PC-9 (cell line): ENCODE measurements at regions not wholly inside any gene's neighbourhood (a gene's known extent, or its start where the extent isn't known, plus 50 kb on each side); places are given as distances from the start of the nearest gene placed in this dataset.

ENCODE experiments used
- BruUV-seq: library from RNA; stranded (reverse); fragments of 400-500 nt; replicated peaks from 2 replicates; lab custom pipeline; 2021; lab: Mats Ljungman, UMichigan
- CTCF ChIA-PET: fragments of 300-600 bp; sonication (Branson Sonifier 250); formaldehyde crosslinking; loops from one replicate; lab custom pipeline; 2022; ENCODE audit warnings: antibody characterized with exemption; lab: Charles Lee
- POLR2A ChIA-PET: fragments of 300-600 bp; sonication (Branson Sonifier 250); formaldehyde crosslinking; loops from one replicate; lab custom pipeline; 2022; ENCODE audit warnings: antibody characterized with exemption; ENCODE audit not compliant: unreplicated experiment; lab: Charles Lee
- DNase-seq, 2 experiments: peaks; one replicate each; pipeline versions ENCODE4 v3.0.0 to v3.0.0-alpha.2; 2015 to 2022; ENCODE audit warnings: mixed read lengths in 1 of 2
- H2AFZ ChIP-seq: fragments of 200-600 bp; sonication (generic); 2 replicates; pipeline ENCODE4 v1.8.1; 2017; ENCODE audit warnings: antibody characterized with exemption
- H3F3A ChIP-seq: fragments of 200-600 bp; sonication (generic); 2 replicates; pipeline ENCODE4 v1.8.1; 2017; ENCODE audit warnings: antibody characterized with exemption, mild to moderate bottlenecking, low read depth; ENCODE audit not compliant: insufficient read depth
- H3K27ac ChIP-seq: fragments of 200-600 bp; sonication (generic); 2 replicates; pipeline ENCODE4 v1.6.1; 2016; ENCODE audit warnings: mixed run types
- H3K27me3 ChIP-seq: fragments of 200-600 bp; sonication (generic); 2 replicates; pipeline ENCODE4 v1.6.1; 2016; ENCODE audit warnings: low read depth, mixed run types; ENCODE audit not compliant: insufficient read depth
- H3K36me3 ChIP-seq: fragments of 200-600 bp; sonication (generic); 2 replicates; pipeline ENCODE4 v1.6.1; 2016; ENCODE audit warnings: low read depth, mixed run types
- H3K4me1 ChIP-seq: fragments of 200-600 bp; sonication (generic); replicated peaks from 2 replicates; pipeline ENCODE4 v1.6.1; 2016; ENCODE audit warnings: mixed run types; ENCODE audit not compliant: insufficient read depth
- H3K4me2 ChIP-seq: fragments of 200-600 bp; sonication (generic); 2 replicates; pipeline ENCODE4 v1.6.1; 2017; ENCODE audit warnings: mixed run types
- H3K4me3 ChIP-seq: fragments of 200-600 bp; sonication (generic); 2 replicates; pipeline ENCODE4 v1.6.1; 2016; ENCODE audit warnings: mixed run types
- H3K79me2 ChIP-seq: fragments of 200-600 bp; sonication (generic); 2 replicates; pipeline ENCODE4 v1.6.1; 2017; ENCODE audit warnings: low read depth, mixed run types
- H3K9me2 ChIP-seq: fragments of 200-600 bp; sonication (generic); 2 replicates; pipeline ENCODE4 v1.8.1; 2017; ENCODE audit warnings: mild to moderate bottlenecking; ENCODE audit not compliant: insufficient read depth
- H3K9me3 ChIP-seq: fragments of 200-600 bp; sonication (generic); 2 replicates; pipeline ENCODE4 v1.8.1; 2016; ENCODE audit warnings: low read depth; ENCODE audit not compliant: insufficient read depth
- H4K20me1 ChIP-seq: fragments of 200-600 bp; sonication (generic); 2 replicates; pipeline ENCODE4 v1.8.1; 2017; ENCODE audit not compliant: insufficient read depth
- CTCF ChIP-seq: fragments of 200-600 bp; sonication (generic); conservative IDR thresholded peaks from 2 replicates; pipeline ENCODE4 v1.6.1; 2017; ENCODE audit warnings: mixed run types, antibody characterized with exemption, mild to moderate bottlenecking, moderate library complexity
- EZH2 ChIP-seq: fragments of 200-600 bp; sonication (generic); IDR thresholded peaks from 2 replicates; pipeline ENCODE4 v1.8.0; 2017; ENCODE audit warnings: antibody characterized with exemption, low read depth
- intact Hi-C: fragments of 100-400 bp; cut with micrococcal nuclease; formaldehyde crosslinking; loops from one replicate; pipeline ENCODE4 v1.10.0; 2022; ENCODE audit not compliant: unreplicated experiment

- H3K9me3 ChIP-seq, result peaks cover 12% of the 10 kb centered on the region; the same call in 1 of the 2 replicates
- H3K27ac ChIP-seq, result no peak overlapping the region
- CTCF ChIA-PET, result no interaction called here
- H3K4me3 ChIP-seq, result no peak overlapping the region
- intact Hi-C loops, result no loop called here
- DNase-seq, result no peak
- POLR2A ChIA-PET, result no interaction called here
- H3K27me3 ChIP-seq, result no peaks in the 10 kb centered on the region
- no peak for TF ChIP-seq EZH2
- TF ChIP-seq CTCF, result no peak
- no peaks in the 10 kb centered on the region for H4K20me1 ChIP-seq
- H3K79me2 ChIP-seq, result no peaks in the 10 kb centered on the region
- H3K4me2 ChIP-seq, result no peak overlapping the region
- H3K4me1 ChIP-seq, result peaks cover 15% of the 10 kb centered on the region
- H3K9me2 ChIP-seq, result no peaks in the 10 kb centered on the region
- no peaks in the 10 kb centered on the region for H3K36me3 ChIP-seq
- H3F3A ChIP-seq, result peaks cover 8% of the 10 kb centered on the region; the same call in 1 of the 2 replicates
- BruUV-seq, result no TSS peak
- H2AFZ ChIP-seq, result no peak overlapping the region
Measured at GRCh38 chr12:89892436-89892835, 183.8 kb upstream of the ATP2B1 start.

GRCh38 chr12:89891933-89892332 is 183.3 kb upstream of the ATP2B1 start:
- Histone ChIP-seq H3K4me2 (no peak overlapping the region), H3K9me2 (no peaks in the 10 kb centered on the region), H3K27ac (no peak overlapping the region), H3K27me3 (no peaks in the 10 kb centered on the region), H4K20me1 (no peaks in the 10 kb centered on the region), H2AFZ (no peak overlapping the region), H3K36me3 (no peaks in the 10 kb centered on the region), H3K4me3 (no peak overlapping the region), H3K4me1 (peaks cover 15% of the 10 kb centered on the region), H3K9me3 (0 out of 2 replicates have a peak, but pooled peaks cover 11% of the 10 kb centered on the region), H3K79me2 (no peaks in the 10 kb centered on the region), H3F3A (peaks cover 8% of the 10 kb centered on the region; the same call in 1 of the 2 replicates)
- CTCF ChIA-PET, result no interaction called here
- BruUV-seq, result no TSS peak
- TF ChIP-seq CTCF, result no peak
- intact Hi-C loops, result no loop called here
- POLR2A ChIA-PET, result interaction anchor here (0.6 kb wide), 1 partner anchor 910 kb away, joined by 3 read pairs; no protein-coding TSS in a partner anchor
- DNase-seq, result no peak

- Histone ChIP-seq H3K27ac (no peak overlapping the region), H4K20me1 (no peaks in the 10 kb centered on the region), H3K9me3 (0 out of 2 replicates have a peak, but pooled peaks cover 8% of the 10 kb centered on the region), H3K4me1 (peaks cover 15% of the 10 kb centered on the region), H3K4me3 (no peak overlapping the region), H3K4me2 (no peak overlapping the region), H3K9me2 (no peaks in the 10 kb centered on the region), H3K36me3 (no peaks in the 10 kb centered on the region), H2AFZ (no peak overlapping the region), H3K79me2 (no peaks in the 10 kb centered on the region), H3K27me3 (no peaks in the 10 kb centered on the region), H3F3A (peaks cover 8% of the 10 kb centered on the region; the same call in 1 of the 2 replicates)
- ChIA-PET CTCF (no interaction called here), POLR2A (no interaction called here)
- DNase-seq, result no peak
- intact Hi-C loops, result no loop called here
- TF ChIP-seq EZH2 (no peak), CTCF (no peak)
- no TSS peak for BruUV-seq
Measured at GRCh38 chr12:89890161-89890560, 181.5 kb upstream of the ATP2B1 start.
